CD14-positive monocyte (primary cell): ENCODE measurements at regions not wholly inside any gene's neighbourhood (a gene's known extent, or its start where the extent isn't known, plus 50 kb on each side); places are given as distances from the start of the nearest gene placed in this dataset.

ENCODE experiments used
- DNase-seq, 3 donors: peaks; one replicate each; pipeline ENCODE4 v3.0.0-alpha.2; 2011 to 2022
- H2AFZ ChIP-seq: 2 replicates; pipeline ENCODE4 v1.6.0; 2012; ENCODE audit warnings: mild to moderate bottlenecking, low read depth, low read length, inconsistent platforms; ENCODE audit not compliant: insufficient read depth, poor library complexity, severe bottlenecking
- H3K27ac ChIP-seq, 2 donors: 1 replicate in 1 of 2; 2 replicates in 1 of 2; pipeline ENCODE4 v1.5.1; 2012 to 2013; ENCODE audit warnings: low read length in 2 of 2, control low read depth in 1 of 2, inconsistent platforms in 1 of 2, low read depth in 1 of 2, mild to moderate bottlenecking in 1 of 2
- H3K27me3 ChIP-seq, 2 donors: one replicate each; pipeline versions ENCODE4 v1.6.0 to v1.6.1; 2011 to 2013; ENCODE audit warnings: low read length in 2 of 2; ENCODE audit not compliant: control insufficient read depth in 2 of 2, insufficient read depth in 2 of 2
- H3K36me3 ChIP-seq, 2 donors: replicated peaks in 1 of 2; 1 replicate in 1 of 2; 2 replicates in 1 of 2; pipeline versions ENCODE4 v1.5.1 to v1.6.1; 2012 to 2013; ENCODE audit warnings: low read length in 2 of 2, control low read depth in 1 of 2, inconsistent platforms in 1 of 2, mild to moderate bottlenecking in 1 of 2; ENCODE audit not compliant: insufficient read depth in 2 of 2, control insufficient read depth in 1 of 2
- H3K4me1 ChIP-seq, 2 donors: 1 replicate in 1 of 2; 2 replicates in 1 of 2; pipeline versions ENCODE4 v1.5.1 to v1.6.1; 2012 to 2013; ENCODE audit warnings: low read length in 2 of 2, control low read depth in 1 of 2, inconsistent platforms in 1 of 2, mild to moderate bottlenecking in 1 of 2, moderate library complexity in 1 of 2; ENCODE audit not compliant: insufficient read depth in 2 of 2, control insufficient read depth in 1 of 2
- H3K4me2 ChIP-seq: replicated peaks from 2 replicates; pipeline ENCODE3; 2012; ENCODE audit warnings: low read length, moderate library complexity, mild to moderate bottlenecking; ENCODE audit not compliant: poor library complexity, severe bottlenecking; ENCODE audit errors: extremely low read depth
- H3K4me3 ChIP-seq, 3 experiments: fragments of 200-600 bp in 1 of 3; sonication (generic) in 1 of 3; replicated peaks in 1 of 3; 1 replicate in 2 of 3; 2 replicates in 1 of 3; pipeline ENCODE4 v1.5.1; 2011 to 2013; ENCODE audit warnings: low read length in 3 of 3, mild to moderate bottlenecking in 3 of 3, control low read depth in 2 of 3, low read depth in 2 of 3, inconsistent platforms in 1 of 3, moderate library complexity in 1 of 3
- H3K79me2 ChIP-seq: 2 replicates; pipeline ENCODE4 v1.6.0; 2012; ENCODE audit warnings: mild to moderate bottlenecking, control low read depth, inconsistent platforms, low read length, moderate library complexity; ENCODE audit not compliant: insufficient read depth
- H3K9ac ChIP-seq: 2 replicates; pipeline ENCODE4 v1.6.0; 2017; ENCODE audit warnings: low read length, mild to moderate bottlenecking; ENCODE audit not compliant: insufficient read depth, poor library complexity, severe bottlenecking
- H3K9me3 ChIP-seq, 2 donors: replicated peaks in 1 of 2; 1 replicate in 1 of 2; 2 replicates in 1 of 2; pipeline versions ENCODE4 v1.5.1 to v1.6.1; 2012 to 2013; ENCODE audit warnings: low read length in 2 of 2, control low read depth in 1 of 2; ENCODE audit not compliant: control insufficient read depth in 1 of 2, insufficient read depth in 1 of 2
- H4K20me1 ChIP-seq: 2 replicates; pipeline ENCODE4 v1.6.0; 2012; ENCODE audit warnings: mild to moderate bottlenecking, low read length, control low read depth, moderate library complexity; ENCODE audit not compliant: insufficient read depth
- H3K27ac Mint-ChIP-seq, 7 donors: one replicate each; pipeline ENCODE4 v1.8.0; 2020; ENCODE audit warnings: mild to moderate bottlenecking in 7 of 7, mixed read lengths in 7 of 7, moderate library complexity in 6 of 7, inconsistent platforms in 2 of 7
- H3K27me3 Mint-ChIP-seq, 3 donors: one replicate each; pipeline ENCODE4 v1.8.0; 2021 to 2022; ENCODE audit warnings: low read depth in 3 of 3, mild to moderate bottlenecking in 3 of 3, mixed read lengths in 3 of 3, moderate library complexity in 3 of 3, inconsistent platforms in 1 of 3
- H3K36me3 Mint-ChIP-seq, 2 donors: one replicate each; pipeline ENCODE4 v1.8.0; 2020; ENCODE audit warnings: mixed read lengths in 2 of 2, inconsistent platforms in 1 of 2, mild to moderate bottlenecking in 1 of 2
- H3K4me1 Mint-ChIP-seq: one replicate; pipeline ENCODE4 v1.8.0; 2020; ENCODE audit warnings: mild to moderate bottlenecking, mixed read lengths
- H3K4me3 Mint-ChIP-seq, 2 donors: one replicate each; pipeline ENCODE4 v1.8.0; 2020; ENCODE audit warnings: mild to moderate bottlenecking in 2 of 2, mixed read lengths in 2 of 2, moderate library complexity in 1 of 2
- H3K9me3 Mint-ChIP-seq, 7 donors: one replicate each; pipeline ENCODE4 v1.8.0; 2020 to 2022; ENCODE audit warnings: mixed read lengths in 7 of 7, mild to moderate bottlenecking in 6 of 7, moderate library complexity in 6 of 7, inconsistent platforms in 2 of 7
- CTCF ChIP-seq: fragments of 200-600 bp; IDR thresholded peaks from one replicate; pipeline ENCODE4 v1.8.0; 2022; ENCODE audit warnings: antibody characterized with exemption, mild to moderate bottlenecking
- WGBS: methylation state at CpG from one replicate; pipeline ENCODE4 v1.1.5; 2013; ENCODE audit warnings: missing lambda C conversion rate; ENCODE audit not compliant: insufficient coverage; 5-methylcytosine and 5-hydroxymethylcytosine counted together
- intact Hi-C, 2 donors: fragments of 100-400 bp; cut with micrococcal nuclease; formaldehyde crosslinking; loops; one replicate each; pipeline versions ENCODE4 v1.15.0 to v1.15.1; 2023

- peaks cover 0 to 2% (median 0%) of the 10 kb centered on the region in 3 donors for H3K27me3 Mint-ChIP-seq
- TF ChIP-seq CTCF = no peak
- H3K27ac Mint-ChIP-seq = no peak overlapping the region
- Histone ChIP-seq H3K9ac (no peak overlapping the region), H3K9me3 (no peaks in the 10 kb centered on the region), H3K4me1 (no peaks in the 10 kb centered on the region), H3K4me3 (no peak overlapping the region), H3K36me3 (no peaks in the 10 kb centered on the region), H3K4me2 (no peak overlapping the region), H3K27me3 (no peaks in the 10 kb centered on the region), H2AFZ (no peak overlapping the region), H3K27ac (no peak overlapping the region), H4K20me1 (no peaks in the 10 kb centered on the region), H3K79me2 (no peaks in the 10 kb centered on the region)
- no peaks in the 10 kb centered on the region for H3K36me3 Mint-ChIP-seq
- H3K9me3 Mint-ChIP-seq = peaks cover 0 to 12% (median 0%) of the 10 kb centered on the region in 7 donors
- no peaks in the 10 kb centered on the region for H3K4me1 Mint-ChIP-seq
- no peak overlapping the region for H3K4me3 Mint-ChIP-seq
- no CpG with 5 or more reads among the region's 3 CpGs for WGBS
- intact Hi-C loops = no loop called here
- no peak for DNase-seq
Observed at GRCh38 chr15:35174948-35175347, 89.9 kb upstream of the NANOGP8 start.

- 91% methylated on average over 1 of the region's 4 CpGs for WGBS
- no peaks in the 10 kb centered on the region for H3K4me1 ChIP-seq
- no peaks in the 10 kb centered on the region for H3K4me1 Mint-ChIP-seq
- no peak for DNase-seq
- H3K27ac Mint-ChIP-seq = no peak overlapping the region
- H3K36me3 ChIP-seq = no peaks in the 10 kb centered on the region
- no peak for TF ChIP-seq CTCF
- no peak overlapping the region for H3K27ac ChIP-seq
- no peaks in the 10 kb centered on the region for H3K36me3 Mint-ChIP-seq
- H3K9ac ChIP-seq = no peak overlapping the region
- H2AFZ ChIP-seq = no peak overlapping the region
- no peak overlapping the region for H3K4me3 Mint-ChIP-seq
- no peaks in the 10 kb centered on the region for H3K27me3 ChIP-seq
- no peaks in the 10 kb centered on the region for H4K20me1 ChIP-seq
- no peak overlapping the region for H3K4me2 ChIP-seq
- no peaks in the 10 kb centered on the region for H3K9me3 ChIP-seq
- no peaks in the 10 kb centered on the region for H3K79me2 ChIP-seq
- peaks cover 0 to 12% (median 0%) of the 10 kb centered on the region in 7 donors for H3K9me3 Mint-ChIP-seq
- H3K27me3 Mint-ChIP-seq = peaks cover 0 to 2% (median 0%) of the 10 kb centered on the region in 3 donors
- intact Hi-C loops = no loop called here
- no peak overlapping the region for H3K4me3 ChIP-seq
Observed at GRCh38 chr15:35173444-35174118, 88.5 kb upstream of the NANOGP8 start.
